DND-41 (cell line): ENCODE measurements at regions not wholly inside any gene's neighbourhood (a gene's known extent, or its start where the extent isn't known, plus 50 kb on each side); places are given as distances from the start of the nearest gene placed in this dataset.

Experiments used
- EZH2 ChIP-seq: IDR thresholded peaks from 3 replicates; pipeline ENCODE4 v1.6.1; 2012; ENCODE audit warnings: borderline replicate concordance, low read depth, mild to moderate bottlenecking, moderate library complexity, low read length, inconsistent platforms; ENCODE audit not compliant: severe bottlenecking
- TF ChIP-seq, protein P1 (sequence below): IDR thresholded peaks from 2 replicates; pipeline ENCODE4 v1.5.1; 2012; ENCODE audit warnings: borderline replicate concordance, low read length, moderate library complexity, mild to moderate bottlenecking; ENCODE audit not compliant: poor library complexity, severe bottlenecking; ENCODE audit errors: extremely low read depth

DNA sequence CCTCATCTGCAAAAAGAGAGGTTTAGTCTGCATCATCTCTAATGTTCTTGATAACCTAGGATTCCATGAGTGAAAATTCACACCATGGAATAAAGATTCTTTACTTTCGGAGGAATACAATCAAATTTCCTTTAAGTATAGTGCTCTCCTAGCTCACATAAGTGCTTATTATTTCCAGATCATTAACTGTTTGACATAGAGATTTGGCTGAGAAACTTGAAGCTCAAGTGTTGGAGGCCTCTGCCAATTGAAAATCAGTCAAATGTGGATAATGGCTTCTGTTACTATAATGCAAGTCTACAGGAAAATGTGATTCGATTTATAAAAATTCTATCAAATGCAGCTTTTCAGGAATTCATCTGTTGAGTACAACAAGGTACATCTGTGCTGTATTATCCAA, 144.6 kb downstream of the KIF18A start:
- TF ChIP-seq, protein P1, sequence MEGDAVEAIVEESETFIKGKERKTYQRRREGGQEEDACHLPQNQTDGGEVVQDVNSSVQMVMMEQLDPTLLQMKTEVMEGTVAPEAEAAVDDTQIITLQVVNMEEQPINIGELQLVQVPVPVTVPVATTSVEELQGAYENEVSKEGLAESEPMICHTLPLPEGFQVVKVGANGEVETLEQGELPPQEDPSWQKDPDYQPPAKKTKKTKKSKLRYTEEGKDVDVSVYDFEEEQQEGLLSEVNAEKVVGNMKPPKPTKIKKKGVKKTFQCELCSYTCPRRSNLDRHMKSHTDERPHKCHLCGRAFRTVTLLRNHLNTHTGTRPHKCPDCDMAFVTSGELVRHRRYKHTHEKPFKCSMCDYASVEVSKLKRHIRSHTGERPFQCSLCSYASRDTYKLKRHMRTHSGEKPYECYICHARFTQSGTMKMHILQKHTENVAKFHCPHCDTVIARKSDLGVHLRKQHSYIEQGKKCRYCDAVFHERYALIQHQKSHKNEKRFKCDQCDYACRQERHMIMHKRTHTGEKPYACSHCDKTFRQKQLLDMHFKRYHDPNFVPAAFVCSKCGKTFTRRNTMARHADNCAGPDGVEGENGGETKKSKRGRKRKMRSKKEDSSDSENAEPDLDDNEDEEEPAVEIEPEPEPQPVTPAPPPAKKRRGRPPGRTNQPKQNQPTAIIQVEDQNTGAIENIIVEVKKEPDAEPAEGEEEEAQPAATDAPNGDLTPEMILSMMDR: no peak
- TF ChIP-seq EZH2: no peak
